ENCODE measurements at regions not wholly inside any gene's neighbourhood (a gene's known extent, or its start where the extent isn't known, plus 50 kb on each side); places are given as distances from the start of the nearest gene placed in this dataset.

GRCh38 chr6:156199182-156199581 is 578.0 kb upstream of the ARID1B start:
- TF ChIP-seq CTCF (IDR thresholded peaks at IDR 0.05) (no peak), EP300 (IDR thresholded peaks at IDR 0.05) (no peak), POLR2A (IDR thresholded peaks at IDR 0.05) (no peak), POLR2AphosphoS5 (IDR thresholded peaks at IDR 0.05) (no peak)

Measured in stomach (tissue), 4 donors.